Endodermal cell (in vitro differentiated cells): ENCODE measurements at regions not wholly inside any gene's neighbourhood (a gene's known extent, or its start where the extent isn't known, plus 50 kb on each side); places are given as distances from the start of the nearest gene placed in this dataset.

Source experiments
- DNase-seq: peaks from one replicate; pipeline ENCODE4 v3.0.0-alpha.2; 2017
- H3K27ac ChIP-seq: 2 replicates; pipeline ENCODE4 v1.5.1; 2013; ENCODE audit warnings: mild to moderate bottlenecking, low read depth, low read length, moderate library complexity
- H3K27me3 ChIP-seq: 2 replicates; pipeline ENCODE4 v1.6.1; 2013; ENCODE audit warnings: mild to moderate bottlenecking, low read length, moderate library complexity; ENCODE audit not compliant: insufficient read depth, control insufficient read depth, poor library complexity, severe bottlenecking
- H3K36me3 ChIP-seq: 2 replicates; pipeline ENCODE4 v1.7.0; 2013; ENCODE audit warnings: mild to moderate bottlenecking, low read length, moderate library complexity; ENCODE audit not compliant: control insufficient read depth, insufficient read depth
- H3K4me1 ChIP-seq: one replicate; pipeline ENCODE4 v1.7.0; 2013; ENCODE audit warnings: low read length; ENCODE audit not compliant: control insufficient read depth, insufficient read depth
- H3K4me3 ChIP-seq: 2 replicates; pipeline ENCODE4 v1.5.1; 2013; ENCODE audit warnings: mild to moderate bottlenecking, low read length, moderate library complexity
- H3K9ac ChIP-seq: 2 replicates; pipeline ENCODE4 v1.6.1; 2013; ENCODE audit warnings: mild to moderate bottlenecking, low read length, moderate library complexity; ENCODE audit not compliant: poor library complexity, severe bottlenecking; ENCODE audit errors: extremely low read depth
- H3K9me3 ChIP-seq: 2 replicates; pipeline ENCODE4 v1.6.1; 2013; ENCODE audit warnings: mild to moderate bottlenecking, low read length, moderate library complexity; ENCODE audit not compliant: control insufficient read depth
- H3K27ac Mint-ChIP-seq: 2 replicates; pipeline ENCODE4 v1.8.0; 2020; ENCODE audit warnings: mixed read lengths
- H3K27me3 Mint-ChIP-seq: 2 replicates; pipeline ENCODE4 v1.8.0; 2021; ENCODE audit warnings: mild to moderate bottlenecking, mixed read lengths; ENCODE audit not compliant: insufficient read depth
- H3K36me3 Mint-ChIP-seq: 2 replicates; pipeline ENCODE4 v1.8.0; 2020; ENCODE audit warnings: low read depth, mixed read lengths
- H3K4me1 Mint-ChIP-seq: 2 replicates; pipeline ENCODE4 v1.8.0; 2020; ENCODE audit warnings: mixed read lengths
- H3K4me3 Mint-ChIP-seq: 2 replicates; pipeline ENCODE4 v1.8.0; 2020; ENCODE audit warnings: mild to moderate bottlenecking, moderate library complexity, mixed read lengths
- H3K9me3 Mint-ChIP-seq: 2 replicates; pipeline ENCODE4 v1.8.0; 2020; ENCODE audit warnings: mild to moderate bottlenecking, mixed read lengths
- WGBS, 2 experiments: methylation state at CpG; one replicate each; pipeline versions ENCODE4 v1.1.5 to v1.1.7; 2013; ENCODE audit warnings: missing lambda C conversion rate in 2 of 2, mixed read lengths in 1 of 2; ENCODE audit not compliant: insufficient coverage in 1 of 2, insufficient read length in 1 of 2; 5-methylcytosine and 5-hydroxymethylcytosine counted together
- TF ChIP-seq, protein P1 (sequence below): fragments of 200-600 bp; sonication (generic); conservative IDR thresholded peaks from 2 replicates; pipeline ENCODE4 v1.5.0; 2021; ENCODE audit warnings: antibody characterized with exemption, mild to moderate bottlenecking

GRCh38 chr11:95353706-95354105 is 122.7 kb upstream of the SESN3 start:
- Histone ChIP-seq H3K9ac (no peak overlapping the region), H3K4me3 (no peak overlapping the region), H3K9me3 (peaks cover 15% of the 10 kb centered on the region), H3K36me3 (no peaks in the 10 kb centered on the region), H3K27me3 (no peaks in the 10 kb centered on the region), H3K27ac (no peak overlapping the region), H3K4me1 (no peaks in the 10 kb centered on the region)
- Mint-ChIP-seq H3K9me3 (peaks cover 8% of the 10 kb centered on the region), H3K4me1 (no peaks in the 10 kb centered on the region), H3K27me3 (peaks cover 2% of the 10 kb centered on the region), H3K4me3 (no peak overlapping the region), H3K27ac (no peak overlapping the region), H3K36me3 (no peaks in the 10 kb centered on the region)
- TF ChIP-seq, protein P1, sequence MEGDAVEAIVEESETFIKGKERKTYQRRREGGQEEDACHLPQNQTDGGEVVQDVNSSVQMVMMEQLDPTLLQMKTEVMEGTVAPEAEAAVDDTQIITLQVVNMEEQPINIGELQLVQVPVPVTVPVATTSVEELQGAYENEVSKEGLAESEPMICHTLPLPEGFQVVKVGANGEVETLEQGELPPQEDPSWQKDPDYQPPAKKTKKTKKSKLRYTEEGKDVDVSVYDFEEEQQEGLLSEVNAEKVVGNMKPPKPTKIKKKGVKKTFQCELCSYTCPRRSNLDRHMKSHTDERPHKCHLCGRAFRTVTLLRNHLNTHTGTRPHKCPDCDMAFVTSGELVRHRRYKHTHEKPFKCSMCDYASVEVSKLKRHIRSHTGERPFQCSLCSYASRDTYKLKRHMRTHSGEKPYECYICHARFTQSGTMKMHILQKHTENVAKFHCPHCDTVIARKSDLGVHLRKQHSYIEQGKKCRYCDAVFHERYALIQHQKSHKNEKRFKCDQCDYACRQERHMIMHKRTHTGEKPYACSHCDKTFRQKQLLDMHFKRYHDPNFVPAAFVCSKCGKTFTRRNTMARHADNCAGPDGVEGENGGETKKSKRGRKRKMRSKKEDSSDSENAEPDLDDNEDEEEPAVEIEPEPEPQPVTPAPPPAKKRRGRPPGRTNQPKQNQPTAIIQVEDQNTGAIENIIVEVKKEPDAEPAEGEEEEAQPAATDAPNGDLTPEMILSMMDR = no peak
- DNase-seq = no peak

GRCh38 chr11:95352733-95353346 is 121.8 kb upstream of the SESN3 start:
- 75 to 83% methylated on average over 1 to 2 of the region's 2 CpGs for WGBS, 2 experiments
- DNase-seq = no peak
- H3K27me3 ChIP-seq = no peaks in the 10 kb centered on the region
- no peak overlapping the region for H3K4me3 ChIP-seq
- H3K27me3 Mint-ChIP-seq = peaks cover 2% of the 10 kb centered on the region
- TF ChIP-seq, protein P1 = no peak
- H3K4me3 Mint-ChIP-seq = no peak overlapping the region
- no peaks in the 10 kb centered on the region for H3K36me3 Mint-ChIP-seq
- H3K4me1 Mint-ChIP-seq = no peaks in the 10 kb centered on the region
- H3K27ac Mint-ChIP-seq = no peak overlapping the region
- H3K9me3 ChIP-seq = peaks cover 16% of the 10 kb centered on the region
- H3K9me3 Mint-ChIP-seq = peaks cover 8% of the 10 kb centered on the region
- H3K9ac ChIP-seq = no peak overlapping the region
- no peak overlapping the region for H3K27ac ChIP-seq
- no peaks in the 10 kb centered on the region for H3K36me3 ChIP-seq
- H3K4me1 ChIP-seq = no peaks in the 10 kb centered on the region

- peaks cover 8% of the 10 kb centered on the region for H3K9me3 Mint-ChIP-seq
- Histone ChIP-seq H3K4me1 (no peaks in the 10 kb centered on the region), H3K27me3 (no peaks in the 10 kb centered on the region), H3K4me3 (no peak overlapping the region), H3K9me3 (peaks cover 16% of the 10 kb centered on the region), H3K9ac (no peak overlapping the region), H3K36me3 (no peaks in the 10 kb centered on the region), H3K27ac (no peak overlapping the region)
- TF ChIP-seq, protein P1 = no peak
- no peak overlapping the region for H3K27ac Mint-ChIP-seq
- H3K27me3 Mint-ChIP-seq = peaks cover 5% of the 10 kb centered on the region
- no peak for DNase-seq
- no peak overlapping the region for H3K4me3 Mint-ChIP-seq
- H3K36me3 Mint-ChIP-seq = no peaks in the 10 kb centered on the region
- no peaks in the 10 kb centered on the region for H3K4me1 Mint-ChIP-seq
Measured at GRCh38 chr11:95349345-95349942, 118.4 kb upstream of the SESN3 start.
